Ishikawa (cell line): ENCODE measurements at regions not wholly inside any gene's neighbourhood (a gene's known extent, or its start where the extent isn't known, plus 50 kb on each side); places are given as distances from the start of the nearest gene placed in this dataset.

ENCODE experiments used
- CEBPB ChIP-seq: IDR thresholded peaks from 2 replicates; pipeline ENCODE4 v1.6.1; 2012
- CREB1 ChIP-seq: IDR thresholded peaks from 2 replicates; pipeline ENCODE4 v1.6.1; 2012; ENCODE audit warnings: low read depth
- EP300 ChIP-seq: IDR thresholded peaks from 2 replicates; pipeline ENCODE4 v1.6.1; 2012; ENCODE audit warnings: borderline replicate concordance
- RAD21 ChIP-seq: IDR thresholded peaks from 2 replicates; pipeline ENCODE4 v1.6.1; 2012; ENCODE audit warnings: low read depth
- TCF12 ChIP-seq: IDR thresholded peaks from 2 replicates; pipeline ENCODE4 v1.6.1; 2012; ENCODE audit warnings: low read depth
- TEAD4 ChIP-seq: IDR thresholded peaks from 2 replicates; pipeline ENCODE4 v1.6.1; 2012
- YY1 ChIP-seq: IDR thresholded peaks from 2 replicates; pipeline ENCODE4 v1.6.1; 2012; ENCODE audit warnings: low read depth
- TF ChIP-seq, protein P1 (sequence below): IDR thresholded peaks from 2 replicates; pipeline ENCODE4 v1.6.1; 2012; ENCODE audit warnings: low read depth, mild to moderate bottlenecking
- TF ChIP-seq, protein P2 (sequence below): IDR thresholded peaks from 2 replicates; pipeline ENCODE4 v1.6.1; 2012
- TF ChIP-seq, protein P3 (sequence below): IDR thresholded peaks from 2 replicates; pipeline ENCODE4 v1.6.1; 2012

DNA sequence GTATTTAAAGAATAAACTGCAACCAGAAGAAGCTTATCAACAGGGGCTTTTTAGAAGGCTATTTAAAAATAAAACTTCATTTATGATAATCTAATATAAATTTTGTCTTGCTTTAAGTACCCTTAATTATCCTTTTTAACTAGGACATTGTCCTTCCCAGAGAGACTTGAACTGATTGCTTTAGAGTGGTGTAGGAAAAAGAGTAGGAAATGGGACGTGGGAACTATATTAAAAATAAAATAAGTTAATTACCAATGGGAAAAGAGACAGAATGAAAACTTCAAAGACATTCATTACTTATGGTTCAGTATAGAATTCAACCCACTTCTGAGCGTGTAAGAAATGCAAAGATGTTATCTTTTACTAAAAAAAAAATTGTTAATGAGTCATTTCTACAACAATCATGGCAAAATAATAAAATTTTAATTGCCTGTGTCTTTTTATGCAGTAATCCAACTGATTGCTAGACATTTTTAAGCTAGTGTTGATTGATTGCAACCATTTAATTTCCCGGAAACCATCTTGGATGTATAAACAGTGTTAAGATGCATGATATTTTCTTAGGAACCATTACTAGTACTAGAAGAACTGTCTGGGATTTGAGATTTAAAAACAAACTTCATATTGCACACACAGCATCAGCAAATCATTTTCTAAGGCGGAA lies 298.8 kb upstream of the UMPS start:
- TF ChIP-seq, protein P1, sequence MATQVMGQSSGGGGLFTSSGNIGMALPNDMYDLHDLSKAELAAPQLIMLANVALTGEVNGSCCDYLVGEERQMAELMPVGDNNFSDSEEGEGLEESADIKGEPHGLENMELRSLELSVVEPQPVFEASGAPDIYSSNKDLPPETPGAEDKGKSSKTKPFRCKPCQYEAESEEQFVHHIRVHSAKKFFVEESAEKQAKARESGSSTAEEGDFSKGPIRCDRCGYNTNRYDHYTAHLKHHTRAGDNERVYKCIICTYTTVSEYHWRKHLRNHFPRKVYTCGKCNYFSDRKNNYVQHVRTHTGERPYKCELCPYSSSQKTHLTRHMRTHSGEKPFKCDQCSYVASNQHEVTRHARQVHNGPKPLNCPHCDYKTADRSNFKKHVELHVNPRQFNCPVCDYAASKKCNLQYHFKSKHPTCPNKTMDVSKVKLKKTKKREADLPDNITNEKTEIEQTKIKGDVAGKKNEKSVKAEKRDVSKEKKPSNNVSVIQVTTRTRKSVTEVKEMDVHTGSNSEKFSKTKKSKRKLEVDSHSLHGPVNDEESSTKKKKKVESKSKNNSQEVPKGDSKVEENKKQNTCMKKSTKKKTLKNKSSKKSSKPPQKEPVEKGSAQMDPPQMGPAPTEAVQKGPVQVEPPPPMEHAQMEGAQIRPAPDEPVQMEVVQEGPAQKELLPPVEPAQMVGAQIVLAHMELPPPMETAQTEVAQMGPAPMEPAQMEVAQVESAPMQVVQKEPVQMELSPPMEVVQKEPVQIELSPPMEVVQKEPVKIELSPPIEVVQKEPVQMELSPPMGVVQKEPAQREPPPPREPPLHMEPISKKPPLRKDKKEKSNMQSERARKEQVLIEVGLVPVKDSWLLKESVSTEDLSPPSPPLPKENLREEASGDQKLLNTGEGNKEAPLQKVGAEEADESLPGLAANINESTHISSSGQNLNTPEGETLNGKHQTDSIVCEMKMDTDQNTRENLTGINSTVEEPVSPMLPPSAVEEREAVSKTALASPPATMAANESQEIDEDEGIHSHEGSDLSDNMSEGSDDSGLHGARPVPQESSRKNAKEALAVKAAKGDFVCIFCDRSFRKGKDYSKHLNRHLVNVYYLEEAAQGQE, result no peak
- TF ChIP-seq RAD21 (no peak), EP300 (no peak), TCF12 (no peak), TEAD4 (no peak), CREB1 (no peak), YY1 (no peak), CEBPB (no peak)
- TF ChIP-seq, protein P2, sequence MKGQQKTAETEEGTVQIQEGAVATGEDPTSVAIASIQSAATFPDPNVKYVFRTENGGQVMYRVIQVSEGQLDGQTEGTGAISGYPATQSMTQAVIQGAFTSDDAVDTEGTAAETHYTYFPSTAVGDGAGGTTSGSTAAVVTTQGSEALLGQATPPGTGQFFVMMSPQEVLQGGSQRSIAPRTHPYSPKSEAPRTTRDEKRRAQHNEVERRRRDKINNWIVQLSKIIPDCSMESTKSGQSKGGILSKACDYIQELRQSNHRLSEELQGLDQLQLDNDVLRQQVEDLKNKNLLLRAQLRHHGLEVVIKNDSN, result no peak
- TF ChIP-seq, protein P3, sequence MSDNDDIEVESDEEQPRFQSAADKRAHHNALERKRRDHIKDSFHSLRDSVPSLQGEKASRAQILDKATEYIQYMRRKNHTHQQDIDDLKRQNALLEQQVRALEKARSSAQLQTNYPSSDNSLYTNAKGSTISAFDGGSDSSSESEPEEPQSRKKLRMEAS, result no peak
